Stimulated activated CD4-positive, alpha-beta T cell treated with anti-CD3 and anti-CD28 coated beads, Interleukin-12 subunit alpha, Interleukin-12 subunit beta, amount 100 ng/mL, for 4 hours (primary cell): ENCODE measurements at regions not wholly inside any gene's neighbourhood (a gene's known extent, or its start where the extent isn't known, plus 50 kb on each side); places are given as distances from the start of the nearest gene placed in this dataset.

Source experiments
- DNase-seq: peaks from one replicate; pipeline ENCODE4 v3.0.0-alpha.2; 2020

DNA sequence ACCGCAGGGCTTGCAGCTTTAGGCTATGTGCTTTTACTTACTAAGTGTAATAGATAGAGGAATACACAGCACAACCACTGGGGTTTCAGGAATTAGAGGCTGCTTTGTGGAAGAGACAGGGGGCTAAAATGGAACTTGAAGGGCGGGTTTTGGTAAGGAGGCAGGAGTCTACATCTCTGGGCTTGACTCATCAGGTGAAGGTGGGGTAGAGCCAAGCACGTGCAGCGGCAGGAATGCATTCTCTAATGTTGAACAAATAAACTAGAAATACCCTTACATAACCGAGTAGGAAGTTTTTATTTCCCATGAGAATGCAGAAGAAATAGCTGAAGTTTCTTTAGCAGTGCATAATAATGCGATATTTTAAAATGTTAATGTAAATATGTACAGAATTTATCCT lies 673.8 kb upstream of the SALL3 start:
- DNase-seq = no peak

GRCh38 chr18:78309307-78309706 lies 670.3 kb upstream of the SALL3 start:
- DNase-seq = no peak

DNA sequence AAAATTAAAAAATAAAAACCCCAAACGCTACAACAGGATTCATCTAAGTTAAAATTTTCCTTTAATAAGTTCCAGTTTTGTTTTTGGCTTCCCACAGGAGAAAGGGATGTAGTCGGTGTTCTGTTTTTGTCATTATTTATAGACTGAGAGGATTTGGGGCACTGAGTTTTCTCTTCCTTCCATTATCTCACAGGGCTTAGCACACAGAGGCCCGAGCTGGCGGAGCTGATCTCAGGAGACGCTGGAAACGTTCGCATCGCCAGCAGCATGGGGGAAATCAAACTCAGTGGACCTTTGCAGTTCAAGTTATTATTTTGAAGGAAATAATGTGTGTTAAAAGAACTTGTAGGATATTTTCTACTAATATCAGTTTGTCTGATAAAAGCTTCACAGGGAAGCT lies 669.7 kb upstream of the SALL3 start:
- no peak for DNase-seq

DNA sequence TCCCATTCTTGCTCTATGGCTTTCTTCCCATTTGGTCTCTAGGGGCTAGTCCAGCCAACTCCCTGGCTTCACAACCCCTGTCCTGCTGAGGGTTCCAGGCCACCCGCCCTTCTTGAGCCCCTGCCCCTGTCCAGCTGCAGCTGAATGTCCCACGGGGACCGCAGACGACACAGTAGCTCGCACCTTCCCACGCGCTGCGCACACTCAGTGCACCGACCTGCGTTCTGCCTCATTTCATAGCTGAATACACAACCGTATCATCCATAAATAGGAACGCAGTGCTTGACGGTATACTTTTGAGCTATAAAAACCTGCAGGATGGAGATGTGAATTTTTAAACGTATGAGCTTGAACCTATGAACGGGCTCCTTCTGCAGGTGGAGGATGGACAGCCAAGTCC lies 660.4 kb upstream of the SALL3 start:
- no peak for DNase-seq

- no peak for DNase-seq
Observed at GRCh38 chr18:78319961-78320360, 659.7 kb upstream of the SALL3 start.

DNA sequence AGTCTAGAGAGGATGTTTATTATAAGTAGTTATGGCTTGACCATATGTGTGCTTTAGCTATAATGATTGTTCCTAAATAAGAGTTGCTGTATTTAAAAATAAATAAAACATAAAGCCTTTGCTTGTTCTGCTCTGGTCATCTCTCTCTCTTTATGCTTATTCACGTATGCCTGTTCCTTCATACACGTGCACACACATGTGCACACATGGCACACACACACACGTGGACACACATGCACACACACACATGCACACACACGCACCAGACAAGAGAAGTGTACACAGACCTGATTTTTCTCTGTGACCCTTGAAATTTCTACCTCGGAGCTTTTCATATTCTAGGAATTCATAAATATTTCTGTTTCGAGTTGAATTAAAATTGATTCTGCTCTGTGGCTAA lies 658.2 kb upstream of the SALL3 start:
- no peak for DNase-seq

DNA sequence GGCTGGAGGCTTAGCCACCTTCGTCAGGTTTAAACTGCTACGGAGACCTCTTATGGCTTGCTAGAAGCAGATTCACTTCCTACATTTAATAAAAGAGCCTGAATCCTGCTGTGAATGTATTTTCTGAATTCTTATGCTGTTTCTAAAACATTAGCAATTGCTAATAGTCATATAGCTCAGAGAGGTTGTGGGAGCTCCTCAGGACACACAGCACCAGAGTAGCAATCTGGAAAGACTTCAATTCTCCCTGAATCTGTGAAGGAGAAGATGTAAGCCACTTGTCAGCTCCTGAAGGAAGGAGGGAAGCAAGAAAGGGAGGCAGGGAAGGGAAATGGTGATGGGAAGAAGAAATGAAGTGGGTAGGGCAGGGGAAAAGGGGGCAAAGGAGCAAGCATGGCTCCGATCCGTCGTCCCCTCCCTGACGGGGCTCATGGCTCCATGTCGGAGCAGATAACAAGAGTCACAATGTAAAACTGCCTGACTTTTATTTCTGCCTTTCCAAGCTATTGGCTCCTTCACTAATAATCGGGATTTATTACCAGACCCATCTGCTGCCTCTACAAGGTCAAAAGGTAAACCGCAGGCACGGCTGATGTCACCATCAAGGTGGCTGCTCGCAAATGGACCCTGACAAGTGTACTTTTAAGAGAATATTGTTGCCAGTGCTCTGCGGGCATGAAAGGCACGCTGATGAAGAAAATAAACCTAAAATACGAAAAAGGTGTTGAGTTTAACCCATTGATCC lies 656.0 kb upstream of the SALL3 start:
- DNase-seq = no peak

GRCh38 chr18:78327643-78328042 lies 652.0 kb upstream of the SALL3 start:
- no peak for DNase-seq

DNA sequence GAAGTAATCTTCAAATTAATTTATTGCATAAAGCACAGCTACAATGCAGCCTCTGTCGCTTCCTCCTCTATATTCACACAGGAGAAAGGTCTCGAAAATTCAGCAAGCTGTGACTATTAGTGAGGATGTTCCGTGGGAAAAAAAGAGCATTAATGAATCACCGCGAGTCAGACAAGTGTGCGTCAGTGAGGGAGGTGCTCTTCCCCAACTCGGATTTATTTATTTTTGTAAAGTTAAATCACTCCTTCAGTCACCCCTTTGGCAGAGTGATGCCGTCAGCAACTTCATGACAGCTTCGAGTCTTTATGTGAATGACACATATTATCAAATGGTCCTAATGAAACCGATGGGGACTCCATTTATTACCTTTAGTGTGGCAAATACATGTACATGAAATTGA lies 648.9 kb upstream of the SALL3 start:
- DNase-seq = no peak

- no peak for DNase-seq
Observed at GRCh38 chr18:78352910-78353309, 626.7 kb upstream of the SALL3 start.

GRCh38 chr18:78362198-78362597 lies 617.4 kb upstream of the SALL3 start:
- DNase-seq = no peak

GRCh38 chr18:78363556-78364387 lies 615.8 kb upstream of the SALL3 start:
- no peak for DNase-seq

DNA sequence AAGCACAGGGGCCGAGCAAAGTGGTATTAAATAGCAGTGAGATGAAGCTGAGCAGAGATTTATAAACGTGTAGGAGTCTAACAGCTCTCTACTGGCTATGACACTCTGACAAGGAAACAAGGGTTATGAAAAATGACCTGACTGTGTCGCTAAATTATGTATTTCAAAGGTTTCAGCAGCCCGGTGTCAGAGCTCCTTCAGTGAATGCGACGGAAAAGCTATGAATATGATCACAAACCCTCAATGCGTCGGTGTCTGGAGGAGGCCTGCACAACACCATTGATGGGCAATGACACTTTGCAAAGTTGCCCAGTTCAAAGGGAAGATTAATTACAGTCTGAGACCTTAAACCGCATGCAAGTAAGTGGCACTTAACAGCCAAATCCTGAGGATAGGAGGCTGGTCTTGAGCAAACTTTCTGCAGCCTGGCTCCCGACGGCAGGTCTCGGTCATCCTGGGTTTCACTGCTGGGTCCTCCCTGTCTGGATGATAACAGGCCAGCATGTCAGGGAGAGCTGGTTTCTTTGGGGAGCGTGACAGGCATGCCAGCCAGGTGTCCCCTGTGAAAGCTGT lies 615.1 kb upstream of the SALL3 start:
- no peak for DNase-seq

GRCh38 chr18:78367996-78368395 lies 611.6 kb upstream of the SALL3 start:
- no peak for DNase-seq

- DNase-seq = no peak
Observed at GRCh38 chr18:78368726-78369125, 610.9 kb upstream of the SALL3 start.

- DNase-seq = no peak
Observed at GRCh38 chr18:78376046-78376445, 603.6 kb upstream of the SALL3 start.

DNA sequence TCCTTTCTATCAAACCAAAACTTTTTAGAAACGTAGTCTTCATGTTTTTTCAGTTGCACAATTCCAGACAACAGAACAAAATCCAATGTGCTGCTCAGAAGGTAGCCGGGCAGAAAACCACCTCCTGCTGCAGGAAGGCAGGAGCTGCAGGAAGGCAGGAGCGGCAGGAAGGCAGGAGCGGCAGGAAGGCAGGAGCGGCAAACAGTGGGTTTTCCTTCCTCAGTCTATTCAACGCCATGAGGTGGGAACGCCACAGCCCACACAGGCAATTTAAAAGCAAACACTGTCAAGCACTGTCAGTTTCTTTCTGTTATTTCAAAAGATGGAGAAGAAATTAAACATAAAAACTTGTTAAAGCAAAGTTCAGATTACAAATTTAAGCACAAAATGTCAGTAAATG lies 601.2 kb upstream of the SALL3 start:
- DNase-seq = no peak

DNA sequence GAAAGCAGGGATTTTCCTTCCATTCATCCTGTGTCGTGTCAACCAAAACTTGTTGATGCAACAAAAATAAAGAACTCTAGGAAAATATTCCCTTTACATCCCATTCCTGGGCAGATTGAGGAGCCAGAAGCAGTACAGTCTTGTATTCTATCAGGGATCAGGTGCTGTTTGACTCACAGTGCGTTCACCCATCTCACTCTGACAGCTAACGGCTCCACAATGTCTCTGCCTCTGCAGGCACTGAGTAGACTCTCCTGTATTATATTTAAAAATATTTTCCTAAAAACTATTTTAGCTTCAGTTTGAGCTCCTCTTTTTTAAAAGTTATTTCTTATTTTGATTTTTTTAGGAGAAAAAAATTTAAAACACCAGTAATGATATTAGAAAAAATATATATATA lies 600.6 kb upstream of the SALL3 start:
- DNase-seq = no peak

GRCh38 chr18:78390348-78390951 lies 589.2 kb upstream of the SALL3 start:
- no peak for DNase-seq

GRCh38 chr18:78390952-78391348 lies 588.7 kb upstream of the SALL3 start:
- no peak for DNase-seq

GRCh38 chr18:78393086-78393862 lies 586.3 kb upstream of the SALL3 start:
- no peak for DNase-seq

DNA sequence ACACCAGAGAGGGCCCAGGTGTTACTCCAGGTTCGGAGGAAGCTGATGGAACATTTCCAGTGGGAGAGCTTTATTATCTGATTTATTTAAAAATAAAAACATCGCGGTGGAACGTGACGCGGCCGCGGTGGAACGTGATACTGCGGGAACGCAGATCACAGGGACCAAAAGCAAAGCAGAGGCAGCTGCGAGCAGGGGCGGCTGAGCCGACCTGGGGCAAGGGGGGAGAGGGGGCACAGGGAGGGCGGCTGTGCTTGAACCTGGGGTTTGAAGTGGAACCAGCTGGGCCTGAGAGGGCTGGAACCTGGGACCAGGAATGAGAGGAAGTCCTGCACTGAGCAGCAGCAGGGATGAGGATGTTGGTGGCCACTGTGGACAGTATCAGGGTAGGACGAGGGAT lies 583.5 kb upstream of the SALL3 start:
- DNase-seq = no peak

GRCh38 chr18:78396756-78397155 lies 582.9 kb upstream of the SALL3 start:
- DNase-seq = no peak
